Astrocyte (in vitro differentiated cells and primary cell): ENCODE measurements at regions not wholly inside any gene's neighbourhood (a gene's known extent, or its start where the extent isn't known, plus 50 kb on each side); places are given as distances from the start of the nearest gene placed in this dataset.
A peak's percentile ranks its signal among the peaks of the same experiment; 100 is the strongest.

ENCODE experiments used
- DNase-seq: peaks from one replicate; pipeline ENCODE4 v3.0.0-alpha.2; 2010; ENCODE audit warnings: low read depth
- FAIRE-seq: peaks from 2 replicates; lab custom pipeline; 2011; peaks lifted over from hg19 to GRCh38; lab: Jason Lieb, UNC
- H2AFZ ChIP-seq: 2 replicates; pipeline ENCODE4 v1.6.0; 2012; ENCODE audit warnings: low read depth, low read length, inconsistent platforms
- H3K27ac ChIP-seq: 2 replicates; pipeline ENCODE4 v1.5.1; 2011; ENCODE audit warnings: low read depth, low read length, inconsistent platforms
- H3K27me3 ChIP-seq: 2 replicates; pipeline ENCODE4 v1.6.0; 2011; ENCODE audit warnings: low read length, inconsistent platforms; ENCODE audit not compliant: insufficient read depth
- H3K36me3 ChIP-seq: 2 replicates; pipeline ENCODE4 v1.5.1; 2011; ENCODE audit warnings: low read length, inconsistent platforms; ENCODE audit not compliant: insufficient read depth
- H3K4me1 ChIP-seq: 2 replicates; pipeline ENCODE4 v1.5.1; 2011; ENCODE audit warnings: low read length, inconsistent platforms; ENCODE audit not compliant: insufficient read depth
- H3K4me2 ChIP-seq: 2 replicates; pipeline ENCODE4 v1.6.0; 2012; ENCODE audit warnings: low read length, inconsistent platforms
- H3K4me3 ChIP-seq: 2 replicates; pipeline ENCODE4 v1.5.1; 2011; ENCODE audit warnings: low read depth, mild to moderate bottlenecking, low read length, inconsistent platforms; ENCODE audit not compliant: insufficient read depth
- H3K79me2 ChIP-seq: 2 replicates; pipeline ENCODE4 v1.6.0; 2012; ENCODE audit warnings: mild to moderate bottlenecking, low read length, inconsistent platforms; ENCODE audit not compliant: insufficient read depth
- H3K9ac ChIP-seq: 2 replicates; pipeline ENCODE4 v1.6.0; 2012; ENCODE audit warnings: mild to moderate bottlenecking, low read length, inconsistent platforms
- H3K9me3 ChIP-seq: 2 replicates; pipeline ENCODE4 v1.5.1; 2012; ENCODE audit warnings: low read depth, mild to moderate bottlenecking, low read length, inconsistent platforms; ENCODE audit not compliant: insufficient read depth
- H4K20me1 ChIP-seq: 2 replicates; pipeline ENCODE4 v1.6.0; 2012; ENCODE audit warnings: low read length, inconsistent platforms; ENCODE audit not compliant: insufficient read depth
- H3K27ac Mint-ChIP-seq: one replicate; pipeline ENCODE4 v1.8.0; 2021; ENCODE audit warnings: mild to moderate bottlenecking, mixed read lengths; ENCODE audit not compliant: unreplicated experiment
- H3K27me3 Mint-ChIP-seq: one replicate; pipeline ENCODE4 v1.8.0; 2021; ENCODE audit warnings: low read depth, mixed read lengths; ENCODE audit not compliant: unreplicated experiment
- H3K36me3 Mint-ChIP-seq: one replicate; pipeline ENCODE4 v1.8.0; 2021; ENCODE audit warnings: low read depth, mixed read lengths; ENCODE audit not compliant: unreplicated experiment
- H3K4me1 Mint-ChIP-seq: one replicate; pipeline ENCODE4 v1.8.0; 2021; ENCODE audit warnings: low read depth, mixed read lengths; ENCODE audit not compliant: unreplicated experiment
- H3K4me3 Mint-ChIP-seq: one replicate; pipeline ENCODE4 v1.8.0; 2021; ENCODE audit warnings: mild to moderate bottlenecking, moderate library complexity, mixed read lengths; ENCODE audit not compliant: unreplicated experiment
- H3K9me3 Mint-ChIP-seq: one replicate; pipeline ENCODE4 v1.8.0; 2021; ENCODE audit warnings: mild to moderate bottlenecking, mixed read lengths; ENCODE audit not compliant: unreplicated experiment
- EZH2 ChIP-seq: IDR thresholded peaks from 2 replicates; pipeline ENCODE4 v1.6.1; 2012; ENCODE audit warnings: mild to moderate bottlenecking, low read length, inconsistent platforms; ENCODE audit not compliant: insufficient read depth
- TF ChIP-seq, protein P1 (sequence below): IDR thresholded peaks from 2 replicates; pipeline ENCODE4 v1.5.1; 2011; ENCODE audit warnings: low read depth, mild to moderate bottlenecking, inconsistent platforms, low read length, moderate library complexity; ENCODE audit not compliant: insufficient read depth

GRCh38 chr4:111849746-111850284 is 295.4 kb upstream of the FAM241A start:
- Mint-ChIP-seq H3K36me3 (no peaks in the 10 kb centered on the region), H3K27ac (no peak overlapping the region), H3K27me3 (no peaks in the 10 kb centered on the region), H3K4me1 (no peaks in the 10 kb centered on the region), H3K9me3 (peaks cover 3% of the 10 kb centered on the region), H3K4me3 (no peak overlapping the region)
- Histone ChIP-seq H3K4me1 (no peaks in the 10 kb centered on the region), H3K9ac (no peak overlapping the region), H3K36me3 (no peaks in the 10 kb centered on the region), H3K4me2 (no peak overlapping the region), H3K27ac (no peak overlapping the region), H3K4me3 (no peak overlapping the region), H3K9me3 (no peaks in the 10 kb centered on the region), H3K27me3 (peaks cover 2% of the 10 kb centered on the region), H2AFZ (no peak overlapping the region), H4K20me1 (no peaks in the 10 kb centered on the region), H3K79me2 (no peaks in the 10 kb centered on the region)
- DNase-seq (peak; percentile 0), FAIRE-seq (peak; percentile 41)
- TF ChIP-seq, protein P1, sequence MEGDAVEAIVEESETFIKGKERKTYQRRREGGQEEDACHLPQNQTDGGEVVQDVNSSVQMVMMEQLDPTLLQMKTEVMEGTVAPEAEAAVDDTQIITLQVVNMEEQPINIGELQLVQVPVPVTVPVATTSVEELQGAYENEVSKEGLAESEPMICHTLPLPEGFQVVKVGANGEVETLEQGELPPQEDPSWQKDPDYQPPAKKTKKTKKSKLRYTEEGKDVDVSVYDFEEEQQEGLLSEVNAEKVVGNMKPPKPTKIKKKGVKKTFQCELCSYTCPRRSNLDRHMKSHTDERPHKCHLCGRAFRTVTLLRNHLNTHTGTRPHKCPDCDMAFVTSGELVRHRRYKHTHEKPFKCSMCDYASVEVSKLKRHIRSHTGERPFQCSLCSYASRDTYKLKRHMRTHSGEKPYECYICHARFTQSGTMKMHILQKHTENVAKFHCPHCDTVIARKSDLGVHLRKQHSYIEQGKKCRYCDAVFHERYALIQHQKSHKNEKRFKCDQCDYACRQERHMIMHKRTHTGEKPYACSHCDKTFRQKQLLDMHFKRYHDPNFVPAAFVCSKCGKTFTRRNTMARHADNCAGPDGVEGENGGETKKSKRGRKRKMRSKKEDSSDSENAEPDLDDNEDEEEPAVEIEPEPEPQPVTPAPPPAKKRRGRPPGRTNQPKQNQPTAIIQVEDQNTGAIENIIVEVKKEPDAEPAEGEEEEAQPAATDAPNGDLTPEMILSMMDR = no peak
- no peak for TF ChIP-seq EZH2

- H3K4me1 Mint-ChIP-seq = no peaks in the 10 kb centered on the region
- Histone ChIP-seq H3K36me3 (no peaks in the 10 kb centered on the region), H2AFZ (no peak overlapping the region), H3K4me2 (no peak overlapping the region), H3K9ac (no peak overlapping the region), H4K20me1 (no peaks in the 10 kb centered on the region), H3K4me1 (no peaks in the 10 kb centered on the region), H3K79me2 (no peaks in the 10 kb centered on the region), H3K4me3 (no peak overlapping the region), H3K9me3 (no peaks in the 10 kb centered on the region), H3K27ac (no peak overlapping the region), H3K27me3 (peaks cover 3% of the 10 kb centered on the region)
- no peaks in the 10 kb centered on the region for H3K36me3 Mint-ChIP-seq
- no peak for TF ChIP-seq EZH2
- TF ChIP-seq, protein P1 = peak; percentile 71
- H3K27me3 Mint-ChIP-seq = no peaks in the 10 kb centered on the region
- FAIRE-seq = peak; percentile 98
- no peak overlapping the region for H3K27ac Mint-ChIP-seq
- H3K9me3 Mint-ChIP-seq = peaks cover 2% of the 10 kb centered on the region
- DNase-seq = peak; percentile 3
- H3K4me3 Mint-ChIP-seq = no peak overlapping the region
These were observed 290.7 kb upstream of the FAM241A start for GRCh38 chr4:111854494-111855087.

DNA sequence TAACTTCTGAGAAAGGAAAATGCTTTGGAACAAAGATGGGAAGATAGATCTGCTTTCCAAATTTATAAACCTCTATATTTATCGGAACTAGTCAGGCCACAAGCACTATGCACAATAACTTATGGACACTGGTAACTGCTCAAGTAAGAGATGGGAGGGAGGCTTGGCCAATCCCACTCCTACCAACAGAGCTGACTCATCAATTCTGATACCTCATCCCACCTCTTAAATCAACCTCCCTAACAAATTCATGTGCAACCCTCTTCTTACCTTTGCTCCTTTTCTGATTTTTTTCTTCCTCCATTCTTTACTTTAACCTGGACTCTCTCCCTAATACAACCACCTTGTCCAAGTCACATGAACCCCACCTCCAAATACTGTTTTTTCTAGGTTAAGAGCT is 289.9 kb upstream of the FAM241A start:
- H3K4me3 ChIP-seq = no peak overlapping the region
- Mint-ChIP-seq H3K4me1 (no peaks in the 10 kb centered on the region), H3K27ac (no peak overlapping the region), H3K9me3 (no peaks in the 10 kb centered on the region), H3K36me3 (no peaks in the 10 kb centered on the region), H3K4me3 (no peak overlapping the region), H3K27me3 (no peaks in the 10 kb centered on the region)
- FAIRE-seq = no peak
- H3K4me1 ChIP-seq = no peaks in the 10 kb centered on the region
- H3K36me3 ChIP-seq = no peaks in the 10 kb centered on the region
- H3K9ac ChIP-seq = no peak overlapping the region
- H3K4me2 ChIP-seq = no peak overlapping the region
- DNase-seq = no peak
- H4K20me1 ChIP-seq = no peaks in the 10 kb centered on the region
- no peaks in the 10 kb centered on the region for H3K79me2 ChIP-seq
- H3K27me3 ChIP-seq = peaks cover 3% of the 10 kb centered on the region
- TF ChIP-seq, protein P1 = no peak
- no peak for TF ChIP-seq EZH2
- no peak overlapping the region for H3K27ac ChIP-seq
- H2AFZ ChIP-seq = no peak overlapping the region
- H3K9me3 ChIP-seq = no peaks in the 10 kb centered on the region
